IMR-90 (cell line): ENCODE measurements at regions not wholly inside any gene's neighbourhood (a gene's known extent, or its start where the extent isn't known, plus 50 kb on each side); places are given as distances from the start of the nearest gene placed in this dataset.

Experiments used
- ATAC-seq: fragments of 200-7000 bp; cut with Tn5 transposase; 2 replicates; pipeline ENCODE4 v1.9.1; 2020; ENCODE audit warnings: low read depth, mild to moderate bottlenecking, moderate library complexity
- BruUV-seq: library from RNA; stranded (reverse); fragments of 400-500 nt; replicated peaks from 2 replicates; lab custom pipeline; 2021; lab: Mats Ljungman, UMichigan
- CTCF ChIA-PET: fragments of 300-600 bp; formaldehyde crosslinking; extraction: SDS; loops from one replicate; lab custom pipeline; 2021; ENCODE audit warnings: antibody characterized with exemption; lab: Yijun Ruan, JAX
- POLR2A ChIA-PET: fragments of 300-600 bp; sonication (Branson Sonifier 250); formaldehyde crosslinking; loops from one replicate; lab custom pipeline; 2022; ENCODE audit warnings: antibody characterized with exemption; ENCODE audit not compliant: unreplicated experiment; lab: Charles Lee
- DNase-seq: peaks from one replicate; pipeline ENCODE4 v3.0.0; 2013
- H2AFZ ChIP-seq: replicated peaks from 2 replicates; pipeline ENCODE3; 2013; ENCODE audit warnings: low read length, mild to moderate bottlenecking; ENCODE audit not compliant: poor library complexity
- H2AK5ac ChIP-seq: 2 replicates; pipeline ENCODE4 v1.6.1; 2013; ENCODE audit warnings: low read depth, low read length, inconsistent platforms
- H2AK9ac ChIP-seq: replicated peaks from 2 replicates; pipeline ENCODE3; 2013; ENCODE audit warnings: mild to moderate bottlenecking, low read depth, low read length, moderate library complexity; ENCODE audit not compliant: poor library complexity
- H2BK120ac ChIP-seq: 2 replicates; pipeline ENCODE4 v1.6.1; 2013; ENCODE audit warnings: low read depth, low read length, inconsistent platforms
- H2BK15ac ChIP-seq: 3 replicates; pipeline ENCODE4 v1.6.1; 2013; ENCODE audit warnings: low read depth, low read length, inconsistent platforms
- H2BK20ac ChIP-seq: 2 replicates; pipeline ENCODE4 v1.6.1; 2013; ENCODE audit warnings: low read depth, mild to moderate bottlenecking, inconsistent platforms, low read length, moderate library complexity
- H2BK5ac ChIP-seq: 2 replicates; pipeline ENCODE4 v1.6.1; 2013; ENCODE audit warnings: mild to moderate bottlenecking, low read depth, low read length, inconsistent platforms; ENCODE audit not compliant: poor library complexity, severe bottlenecking
- H3K14ac ChIP-seq: replicated peaks from 2 replicates; pipeline ENCODE4 v1.6.1; 2013; ENCODE audit warnings: low read depth, low read length, inconsistent platforms
- H3K18ac ChIP-seq: 2 replicates; pipeline ENCODE4 v1.6.1; 2013; ENCODE audit warnings: low read depth, low read length, control low read depth
- H3K23ac ChIP-seq: 2 replicates; pipeline ENCODE4 v1.6.1; 2013; ENCODE audit warnings: low read depth, low read length, inconsistent platforms
- H3K27ac ChIP-seq: 2 replicates; pipeline ENCODE4 v1.5.1; 2013; ENCODE audit warnings: mild to moderate bottlenecking, control low read depth, low read length; ENCODE audit not compliant: insufficient read depth
- H3K27me3 ChIP-seq: 2 replicates; pipeline ENCODE4 v1.6.1; 2013; ENCODE audit warnings: low read length; ENCODE audit not compliant: control insufficient read depth, insufficient read depth
- H3K36me3 ChIP-seq: 2 replicates; pipeline ENCODE4 v1.6.1; 2013; ENCODE audit warnings: low read length, mixed read lengths; ENCODE audit not compliant: control insufficient read depth, insufficient read depth
- H3K4ac ChIP-seq: 2 replicates; pipeline ENCODE4 v1.6.1; 2013; ENCODE audit warnings: low read depth, low read length, inconsistent platforms
- H3K4me1 ChIP-seq: 2 replicates; pipeline ENCODE4 v1.6.1; 2013; ENCODE audit warnings: low read length, mixed read lengths; ENCODE audit not compliant: control insufficient read depth, insufficient read depth
- H3K4me2 ChIP-seq: 2 replicates; pipeline ENCODE4 v1.6.1; 2013; ENCODE audit warnings: low read depth, mild to moderate bottlenecking, control low read depth, low read length, moderate library complexity
- H3K4me3 ChIP-seq: 2 replicates; pipeline ENCODE4 v1.5.1; 2013; ENCODE audit warnings: low read depth, mild to moderate bottlenecking, control low read depth, low read length, moderate library complexity; ENCODE audit not compliant: insufficient read depth
- H3K56ac ChIP-seq: 2 replicates; pipeline ENCODE4 v1.6.1; 2013; ENCODE audit warnings: low read length, inconsistent platforms; ENCODE audit not compliant: insufficient read depth; ENCODE audit errors: extremely low read depth
- H3K79me1 ChIP-seq, 2 experiments: 2 replicates each; pipeline ENCODE4 v1.6.1; 2013; ENCODE audit warnings: low read length in 2 of 2, inconsistent platforms in 1 of 2, low read depth in 1 of 2
- H3K9ac ChIP-seq: 2 replicates; pipeline ENCODE4 v1.6.1; 2013; ENCODE audit warnings: low read depth, low read length, control low read depth
- H3K9me1 ChIP-seq: 2 replicates; pipeline ENCODE4 v1.6.1; 2013; ENCODE audit warnings: low read length, inconsistent platforms; ENCODE audit not compliant: insufficient read depth
- H3K9me3 ChIP-seq: 2 replicates; pipeline ENCODE4 v1.6.1; 2013; ENCODE audit warnings: low read length; ENCODE audit not compliant: control insufficient read depth, insufficient read depth
- H4K20me1 ChIP-seq: 2 replicates; pipeline ENCODE4 v1.6.1; 2013; ENCODE audit warnings: low read length, inconsistent platforms; ENCODE audit not compliant: insufficient read depth
- H4K5ac ChIP-seq: 2 replicates; pipeline ENCODE4 v1.6.1; 2013; ENCODE audit warnings: mild to moderate bottlenecking, low read depth, low read length, control low read depth
- H4K8ac ChIP-seq, 2 experiments: 2 replicates each; pipeline ENCODE4 v1.6.1; 2013; ENCODE audit warnings: low read depth in 2 of 2, low read length in 2 of 2, control low read depth in 1 of 2, inconsistent platforms in 1 of 2
- H4K91ac ChIP-seq: 2 replicates; pipeline ENCODE4 v1.6.1; 2013; ENCODE audit warnings: low read depth, low read length, inconsistent platforms; ENCODE audit not compliant: insufficient read depth
- BHLHE40 ChIP-seq: fragments of 150-350 bp; IDR thresholded peaks from 2 replicates; pipeline ENCODE4 v1.6.1; 2016; ENCODE audit warnings: mild to moderate bottlenecking, low read depth, low read length
- CEBPB ChIP-seq: IDR thresholded peaks from 2 replicates; pipeline ENCODE4 v1.6.1; 2012; ENCODE audit warnings: low read depth, low read length, improper control_type of control experiment
- CHD1 ChIP-seq: IDR thresholded peaks from 2 replicates; pipeline ENCODE4 v1.6.1; 2012; ENCODE audit warnings: low read depth, low read length, improper control_type of control experiment
- CTCF ChIP-seq: conservative IDR thresholded peaks from 2 replicates; pipeline ENCODE4 v1.5.1; 2012; ENCODE audit warnings: mild to moderate bottlenecking, low read depth, low read length, improper control_type of control experiment
- FOS ChIP-seq: fragments of 150-350 bp; IDR thresholded peaks from 2 replicates; pipeline ENCODE4 v1.6.1; 2016; ENCODE audit warnings: low read depth, low read length
- MAFK ChIP-seq: IDR thresholded peaks from 2 replicates; pipeline ENCODE4 v1.6.1; 2012; ENCODE audit warnings: low read depth, low read length, improper control_type of control experiment
- MAZ ChIP-seq: IDR thresholded peaks from 2 replicates; pipeline ENCODE4 v1.6.1; 2012; ENCODE audit warnings: low read depth, mild to moderate bottlenecking, low read length, improper control_type of control experiment, moderate library complexity, borderline replicate concordance
- MXI1 ChIP-seq: IDR thresholded peaks from 2 replicates; pipeline ENCODE4 v1.6.1; 2012; ENCODE audit warnings: low read depth, mild to moderate bottlenecking, low read length, moderate library complexity, borderline replicate concordance
- NFE2L2 ChIP-seq: fragments of 150-350 bp; IDR thresholded peaks from 2 replicates; pipeline ENCODE4 v1.6.1; 2016; ENCODE audit warnings: low read depth, mild to moderate bottlenecking, low read length
- POLR2A ChIP-seq: IDR thresholded peaks from 2 replicates; pipeline ENCODE4 v1.6.1; 2012; ENCODE audit warnings: mild to moderate bottlenecking, low read depth, low read length
- RAD21 ChIP-seq: IDR thresholded peaks from 2 replicates; pipeline ENCODE4 v1.6.1; 2012; ENCODE audit warnings: low read length, improper control_type of control experiment
- RCOR1 ChIP-seq: IDR thresholded peaks from 2 replicates; pipeline ENCODE4 v1.6.1; 2012; ENCODE audit warnings: mild to moderate bottlenecking, low read length, improper control_type of control experiment; ENCODE audit not compliant: insufficient replicate concordance
- RFX5 ChIP-seq: IDR thresholded peaks from 2 replicates; pipeline ENCODE4 v1.8.0; 2012; ENCODE audit warnings: low read depth, mild to moderate bottlenecking, low read length, moderate library complexity
- SMC3 ChIP-seq: fragments of 150-350 bp; IDR thresholded peaks from 2 replicates; pipeline ENCODE4 v1.6.1; 2016; ENCODE audit warnings: low read depth, mild to moderate bottlenecking, antibody characterized with exemption, low read length, moderate library complexity
- WGBS, 2 experiments: methylation state at CpG; one replicate each; pipeline versions ENCODE4 v1.1.5 to v1.1.7; 2013; ENCODE audit warnings: missing lambda C conversion rate in 2 of 2; ENCODE audit not compliant: insufficient read length in 1 of 2; ENCODE audit errors: extremely low coverage in 2 of 2; 5-methylcytosine and 5-hydroxymethylcytosine counted together
- dilution Hi-C: fragments of 300-500 bp; cut with HindIII; formaldehyde crosslinking; loops from one replicate; pipeline ENCODE4 v1.14.3; 2018; ENCODE audit warnings: low sequenced_read_pairs; ENCODE audit not compliant: unreplicated experiment
- in situ Hi-C: fragments of 300-500 bp; cut with MboI; formaldehyde crosslinking; loops from 3 replicates; pipeline ENCODE4 v1.14.3; 2019; ENCODE audit warnings: low sequenced_read_pairs, inconsistent platforms, mixed read lengths
- intact Hi-C: fragments of 100-400 bp; cut with micrococcal nuclease; formaldehyde crosslinking; loops from 2 replicates; pipeline ENCODE4 v1.10.0; 2022
- TF ChIP-seq, protein P1 (sequence below): fragments of 150-350 bp; IDR thresholded peaks from 2 replicates; pipeline ENCODE4 v1.6.1; 2016; ENCODE audit warnings: low read depth, mild to moderate bottlenecking, low read length, moderate library complexity, borderline replicate concordance
- TF ChIP-seq, protein P2 (sequence below): fragments of 150-350 bp; IDR thresholded peaks from 2 replicates; pipeline ENCODE4 v1.6.1; 2017; ENCODE audit warnings: mild to moderate bottlenecking, antibody characterized with exemption, low read length, low read depth

DNA sequence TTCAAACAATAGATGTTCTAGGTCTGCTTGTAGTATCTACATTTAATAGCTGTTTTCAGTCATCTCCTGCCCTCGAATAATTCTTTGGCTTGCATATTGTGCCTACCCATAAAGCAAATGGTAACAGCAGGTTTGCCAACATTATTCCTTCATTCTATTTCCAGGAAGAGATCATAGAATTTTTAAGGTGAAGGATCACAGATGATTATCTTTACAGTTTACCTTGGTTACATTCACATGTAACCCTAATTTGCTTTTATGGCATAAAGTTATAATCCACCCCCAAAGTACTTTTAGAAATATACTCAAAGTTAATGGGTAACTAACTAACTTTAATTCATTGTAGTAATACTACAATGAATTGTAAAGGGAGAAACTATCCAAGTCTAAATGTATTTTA lies 315.5 kb downstream of the NSUN3 start:
- H3K79me1 ChIP-seq, result no peaks in the 10 kb centered on the region
- no peak overlapping the region for H3K4me2 ChIP-seq
- no peak overlapping the region for H2BK20ac ChIP-seq
- BruUV-seq, result no TSS peak
- H3K9me1 ChIP-seq, result no peaks in the 10 kb centered on the region
- H3K9ac ChIP-seq, result no peak overlapping the region
- H3K9me3 ChIP-seq, result no peaks in the 10 kb centered on the region
- no peak overlapping the region for H3K14ac ChIP-seq
- no peak overlapping the region for H3K56ac ChIP-seq
- DNase-seq (no peak), ATAC-seq (no peak)
- no peak overlapping the region for H4K8ac ChIP-seq
- H4K20me1 ChIP-seq, result no peaks in the 10 kb centered on the region
- in situ Hi-C loops (no loop called here), dilution Hi-C loops (no loop called here), intact Hi-C loops (no loop called here)
- no CpG with 5 or more reads among the region's 1 CpG for WGBS, 2 experiments
- no peak overlapping the region for H2BK5ac ChIP-seq
- no peak overlapping the region for H3K27ac ChIP-seq
- H3K4me3 ChIP-seq, result no peak overlapping the region
- no peak overlapping the region for H3K4ac ChIP-seq
- no peak overlapping the region for H2AK9ac ChIP-seq
- H4K91ac ChIP-seq, result no peak overlapping the region
- H4K5ac ChIP-seq, result no peak overlapping the region
- no peak overlapping the region for H2BK120ac ChIP-seq
- H3K36me3 ChIP-seq, result no peaks in the 10 kb centered on the region
- no peak overlapping the region for H2BK15ac ChIP-seq
- no peaks in the 10 kb centered on the region for H3K4me1 ChIP-seq
- no peak overlapping the region for H2AFZ ChIP-seq
- ChIA-PET CTCF (no interaction called here), POLR2A (no interaction called here)
- H2AK5ac ChIP-seq, result no peak overlapping the region
- TF ChIP-seq, protein P1, sequence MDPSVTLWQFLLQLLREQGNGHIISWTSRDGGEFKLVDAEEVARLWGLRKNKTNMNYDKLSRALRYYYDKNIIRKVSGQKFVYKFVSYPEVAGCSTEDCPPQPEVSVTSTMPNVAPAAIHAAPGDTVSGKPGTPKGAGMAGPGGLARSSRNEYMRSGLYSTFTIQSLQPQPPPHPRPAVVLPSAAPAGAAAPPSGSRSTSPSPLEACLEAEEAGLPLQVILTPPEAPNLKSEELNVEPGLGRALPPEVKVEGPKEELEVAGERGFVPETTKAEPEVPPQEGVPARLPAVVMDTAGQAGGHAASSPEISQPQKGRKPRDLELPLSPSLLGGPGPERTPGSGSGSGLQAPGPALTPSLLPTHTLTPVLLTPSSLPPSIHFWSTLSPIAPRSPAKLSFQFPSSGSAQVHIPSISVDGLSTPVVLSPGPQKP, result no peak
- TF ChIP-seq CHD1 (no peak), RAD21 (no peak), NFE2L2 (no peak), POLR2A (no peak), SMC3 (no peak), RCOR1 (no peak), FOS (no peak), CEBPB (no peak), MAZ (no peak), MXI1 (no peak), MAFK (no peak), CTCF (no peak), BHLHE40 (no peak), RFX5 (no peak)
- TF ChIP-seq, protein P2, sequence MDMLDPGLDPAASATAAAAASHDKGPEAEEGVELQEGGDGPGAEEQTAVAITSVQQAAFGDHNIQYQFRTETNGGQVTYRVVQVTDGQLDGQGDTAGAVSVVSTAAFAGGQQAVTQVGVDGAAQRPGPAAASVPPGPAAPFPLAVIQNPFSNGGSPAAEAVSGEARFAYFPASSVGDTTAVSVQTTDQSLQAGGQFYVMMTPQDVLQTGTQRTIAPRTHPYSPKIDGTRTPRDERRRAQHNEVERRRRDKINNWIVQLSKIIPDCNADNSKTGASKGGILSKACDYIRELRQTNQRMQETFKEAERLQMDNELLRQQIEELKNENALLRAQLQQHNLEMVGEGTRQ, result no peak
- H3K18ac ChIP-seq, result no peak overlapping the region
- H3K23ac ChIP-seq, result no peak overlapping the region
- H3K27me3 ChIP-seq, result no peaks in the 10 kb centered on the region; the same call in 1 of the 2 replicates
